GM21381 (cell line): ENCODE measurements at regions not wholly inside any gene's neighbourhood (a gene's known extent, or its start where the extent isn't known, plus 50 kb on each side); places are given as distances from the start of the nearest gene placed in this dataset.

Experiments used
- ATAC-seq: cut with Tn5 transposase; IDR thresholded peaks from one replicate; pipeline ENCODE4 v1.9.1; 2021; ENCODE audit warnings: mild to moderate bottlenecking, moderate library complexity; ENCODE audit not compliant: unreplicated experiment

GRCh38 chr11:13104619-13105236, 95.6 kb downstream of the RASSF10 start:
- no peak for ATAC-seq

GRCh38 chr11:13105237-13105844, 96.2 kb downstream of the RASSF10 start:
- ATAC-seq = peak; percentile 70

DNA sequence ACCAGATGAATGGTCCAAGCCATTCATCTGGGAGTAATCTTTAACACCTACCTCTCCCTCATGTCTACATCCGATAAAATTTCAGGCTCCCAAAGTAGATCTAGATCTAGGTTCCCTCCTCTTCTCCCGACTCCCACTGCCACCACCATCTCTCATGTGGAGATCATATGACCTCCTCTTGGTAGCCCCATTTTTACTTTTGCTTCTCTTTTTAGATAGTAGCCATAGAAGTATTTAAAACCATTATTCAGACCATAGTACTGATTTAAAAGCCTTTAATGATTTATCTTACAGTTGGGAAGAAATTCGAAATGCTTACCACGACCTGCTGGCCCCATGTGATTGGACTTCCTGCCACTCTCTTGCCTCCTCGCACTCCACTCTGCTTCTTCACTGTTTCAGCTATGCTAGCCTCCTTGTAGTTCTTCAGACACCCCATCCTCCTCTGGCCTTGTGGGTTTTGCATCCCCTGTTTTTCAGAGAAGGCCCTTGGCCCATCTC, 98.5 kb downstream of the RASSF10 start:
- no peak for ATAC-seq

DNA sequence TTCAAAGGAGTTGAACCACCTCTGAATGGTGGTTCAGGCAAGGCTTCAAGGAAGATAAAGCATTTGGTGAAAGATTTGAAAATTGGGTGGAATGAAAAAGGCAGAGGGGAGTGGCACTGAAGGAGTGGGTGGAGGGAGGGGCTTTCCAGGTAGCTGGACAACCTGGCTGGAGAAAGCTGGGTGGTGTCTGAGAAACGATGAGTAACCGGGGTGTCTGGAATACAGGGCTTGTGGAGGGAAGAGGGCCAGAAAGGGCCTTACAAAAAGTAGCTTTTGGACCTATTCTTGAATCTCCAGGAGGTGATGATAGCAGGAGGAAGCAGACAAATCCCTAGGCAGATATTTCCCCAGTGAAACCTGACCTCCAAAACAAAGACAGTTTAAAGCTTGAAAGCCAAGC, 99.3 kb downstream of the RASSF10 start:
- no peak for ATAC-seq

DNA sequence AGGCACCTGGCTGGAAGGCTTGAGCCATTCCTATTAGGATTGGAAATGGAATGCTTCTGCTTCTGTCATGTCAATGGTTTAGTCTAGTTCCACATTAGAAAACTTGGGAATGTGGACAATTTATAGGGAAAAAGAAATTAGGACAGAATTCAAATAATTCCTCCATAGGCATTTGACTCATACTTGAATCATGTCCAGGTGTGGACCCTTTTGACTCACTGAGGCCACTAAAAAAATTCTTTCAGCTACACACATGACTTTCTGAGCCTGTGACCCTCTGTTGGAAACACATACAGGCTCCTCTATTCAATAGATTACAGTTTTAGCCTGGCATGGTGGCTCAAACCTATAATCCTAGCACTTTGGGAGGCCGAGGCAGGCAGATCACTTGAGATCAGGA, 100.5 kb downstream of the RASSF10 start:
- no peak for ATAC-seq

DNA sequence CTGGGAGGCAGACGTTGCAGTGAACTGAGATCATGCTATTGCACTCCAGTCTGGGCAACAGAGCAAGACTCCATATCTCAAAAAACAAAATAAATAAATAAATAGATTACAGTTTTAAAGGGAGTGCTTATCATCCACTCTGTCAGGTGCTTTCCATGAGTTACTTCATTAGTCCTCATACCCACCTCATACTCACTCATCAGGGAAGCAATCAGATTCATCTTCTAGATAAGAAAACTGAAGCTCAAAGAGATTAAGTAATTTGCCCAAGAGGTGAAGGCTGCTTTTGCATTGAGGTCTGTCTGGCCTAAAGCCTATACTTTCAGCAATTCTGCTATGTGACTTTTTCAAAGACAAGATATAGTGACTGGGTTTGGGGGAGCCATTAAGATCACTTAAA, 101.0 kb downstream of the RASSF10 start:
- ATAC-seq = no peak

- no peak for ATAC-seq
Observed at GRCh38 chr11:13110929-13111812, 102.1 kb downstream of the RASSF10 start.

- no peak for ATAC-seq
Observed at GRCh38 chr11:13111813-13112130, 102.7 kb downstream of the RASSF10 start.

DNA sequence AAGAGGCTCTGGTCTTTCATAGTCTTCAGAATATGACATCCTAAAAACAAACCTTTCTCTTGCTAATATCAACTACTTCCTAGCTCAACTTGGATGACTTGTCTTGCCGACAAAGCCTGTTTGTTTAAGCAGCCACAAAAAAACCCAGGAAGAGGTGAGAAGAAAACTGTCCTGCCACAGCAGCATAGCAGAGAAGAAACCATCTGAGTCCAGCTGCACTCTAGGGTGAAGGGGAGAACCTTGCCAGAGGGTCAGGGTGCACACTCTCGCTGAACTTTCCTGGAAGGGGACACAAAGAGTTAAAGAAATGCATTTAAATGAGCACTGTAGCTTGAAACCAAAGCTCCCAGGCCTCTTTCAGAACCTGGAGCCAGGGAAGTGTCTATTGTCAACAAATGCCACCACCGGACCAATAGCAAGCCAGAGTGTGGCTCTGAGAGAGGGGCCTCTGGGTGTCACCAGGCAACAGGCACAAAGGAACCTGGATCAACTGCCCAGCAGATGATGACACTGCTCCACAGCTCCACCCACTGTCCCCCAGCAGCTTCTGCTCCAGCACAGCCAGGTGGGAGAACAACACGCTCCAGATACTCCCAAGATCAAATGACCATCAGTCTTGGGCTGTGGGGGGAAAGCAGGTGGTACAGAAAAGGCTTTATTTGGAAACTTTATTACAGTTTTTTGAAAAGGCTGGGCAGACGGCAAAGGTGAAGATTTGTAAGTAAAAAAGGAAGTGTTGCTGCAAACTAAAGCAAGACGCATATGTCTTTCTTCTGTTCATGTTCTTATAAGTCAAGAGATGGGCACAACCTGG, 105.7 kb downstream of the RASSF10 start:
- no peak for ATAC-seq

- no peak for ATAC-seq
Observed at GRCh38 chr11:13115380-13115675, 106.2 kb downstream of the RASSF10 start.

DNA sequence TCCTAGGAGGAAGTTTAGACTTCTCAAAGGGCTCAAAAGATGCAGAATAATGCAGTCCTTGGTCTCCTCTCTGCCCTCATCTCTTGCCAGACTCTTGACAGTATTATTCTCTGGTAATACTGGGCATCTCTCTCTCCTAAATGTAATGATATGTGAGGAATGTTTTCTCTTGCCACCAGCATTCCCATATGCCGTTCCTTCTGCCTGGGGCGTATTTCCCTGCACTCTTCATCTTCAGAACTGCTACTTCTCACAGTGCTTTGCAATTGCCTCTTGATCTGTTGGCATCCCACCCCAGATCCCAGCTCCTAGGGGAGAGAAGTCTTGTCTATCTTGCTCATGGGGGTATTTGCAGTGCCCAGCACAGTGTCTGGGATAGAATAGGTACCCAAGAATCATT, 107.4 kb downstream of the RASSF10 start:
- no peak for ATAC-seq

- ATAC-seq = no peak
Observed at GRCh38 chr11:13117344-13117743, 108.2 kb downstream of the RASSF10 start.

GRCh38 chr11:13118194-13118593, 109.1 kb downstream of the RASSF10 start:
- ATAC-seq = no peak

DNA sequence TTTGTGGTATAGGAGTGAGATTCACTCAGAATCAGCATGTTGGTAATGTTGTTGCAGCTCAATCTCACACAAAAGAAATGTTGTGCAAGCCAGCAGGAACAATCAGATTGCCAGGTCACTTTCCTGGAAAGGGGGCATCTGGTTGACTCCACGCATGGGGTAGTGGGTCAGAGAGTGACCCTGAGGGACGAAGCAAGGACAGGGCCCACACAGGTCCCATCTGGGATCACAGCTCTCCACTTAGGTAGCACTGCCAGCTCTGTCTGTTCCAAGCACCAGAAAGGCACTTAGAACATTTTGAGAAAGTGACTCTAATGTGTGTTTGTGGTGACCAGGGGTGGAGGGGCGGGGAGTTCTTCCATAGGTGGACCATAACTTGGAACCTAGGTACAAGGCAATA, 109.5 kb downstream of the RASSF10 start:
- ATAC-seq = no peak

DNA sequence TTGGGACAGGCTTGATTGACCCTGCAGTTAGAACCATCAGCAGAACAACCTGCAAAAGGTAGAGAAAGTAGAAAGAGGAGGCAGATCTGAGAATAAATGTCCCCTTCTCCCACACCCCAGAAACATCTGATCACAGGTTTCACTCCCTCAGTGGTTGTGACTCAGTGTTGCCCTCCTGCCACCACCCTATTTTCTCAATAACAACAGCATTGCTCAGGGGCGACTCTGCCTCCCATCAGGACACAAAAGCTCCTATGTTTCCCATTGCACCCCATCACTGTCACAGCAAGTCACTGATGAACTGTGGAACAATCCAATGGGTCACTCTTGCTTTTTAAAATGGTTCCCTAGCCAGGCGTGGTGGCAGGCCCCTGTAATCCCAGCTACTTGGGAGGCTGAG, 110.2 kb downstream of the RASSF10 start:
- no peak for ATAC-seq

DNA sequence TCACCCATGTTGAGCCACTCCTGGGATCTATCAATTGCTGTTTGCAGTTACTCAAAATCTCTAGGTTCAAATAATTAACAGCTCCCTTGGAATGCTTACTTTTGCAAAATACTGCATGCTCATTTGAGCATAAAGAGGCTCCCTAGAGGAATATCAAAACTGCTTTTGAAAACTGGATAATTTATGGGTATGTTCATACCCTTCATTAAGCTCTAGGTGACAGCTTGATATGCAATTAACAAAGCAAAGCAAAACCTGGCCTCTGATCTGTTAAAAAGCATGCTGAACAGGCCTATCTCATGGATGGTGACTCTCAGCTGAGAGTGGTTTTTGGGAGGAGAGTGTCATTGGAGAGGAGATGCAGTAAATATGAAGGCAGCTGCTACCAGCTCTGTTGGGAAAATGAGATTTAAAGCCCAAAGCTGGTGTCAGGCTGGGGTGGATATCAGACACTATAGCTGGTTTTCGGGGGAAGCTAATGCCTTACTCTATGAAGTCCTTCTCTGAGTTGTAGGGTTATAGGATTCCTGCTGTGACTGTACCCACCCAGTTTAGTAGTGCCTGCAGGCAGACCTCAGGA, 110.9 kb downstream of the RASSF10 start:
- no peak for ATAC-seq

- no peak for ATAC-seq
Observed at GRCh38 chr11:13120691-13121090, 111.6 kb downstream of the RASSF10 start.

GRCh38 chr11:13126430-13126829, 117.3 kb downstream of the RASSF10 start:
- ATAC-seq = no peak

- no peak for ATAC-seq
Observed at GRCh38 chr11:13127161-13127560, 118.0 kb downstream of the RASSF10 start.

GRCh38 chr11:13128354-13128753, 119.2 kb downstream of the RASSF10 start:
- no peak for ATAC-seq

GRCh38 chr11:13134066-13134465, 125.0 kb downstream of the RASSF10 start:
- ATAC-seq = no peak
